Endothelial cell of umbilical vein (primary cell): ENCODE measurements at regions not wholly inside any gene's neighbourhood (a gene's known extent, or its start where the extent isn't known, plus 50 kb on each side); places are given as distances from the start of the nearest gene placed in this dataset.

Experiments used
- EZH2 ChIP-seq: IDR thresholded peaks from 2 replicates; pipeline ENCODE4 v1.6.1; 2012; ENCODE audit warnings: borderline replicate concordance, low read depth, mild to moderate bottlenecking, moderate library complexity, low read length, inconsistent platforms; ENCODE audit not compliant: severe bottlenecking
- GATA2 ChIP-seq: IDR thresholded peaks from 2 replicates; pipeline ENCODE4 v1.7.0; 2011; ENCODE audit warnings: low read depth, mild to moderate bottlenecking, moderate library complexity, mixed read lengths, low read length; ENCODE audit not compliant: insufficient read length, insufficient read depth
- MYC ChIP-seq: IDR thresholded peaks from one replicate; pipeline ENCODE4 v1.6.1; 2011; ENCODE audit warnings: mild to moderate bottlenecking, low read depth, low read length
- POLR2A ChIP-seq: IDR thresholded peaks from 2 replicates; pipeline ENCODE4 v1.6.1; 2012; ENCODE audit warnings: low read depth, mild to moderate bottlenecking, control low read depth, low read length
- POLR2AphosphoS5 ChIP-seq: IDR thresholded peaks from 2 replicates; pipeline ENCODE4 v1.6.1; 2012; ENCODE audit warnings: low read depth, mild to moderate bottlenecking, control low read depth, low read length, moderate library complexity; ENCODE audit not compliant: insufficient read depth
- TF ChIP-seq, protein P1 (sequence below), 2 donors: IDR thresholded peaks; 1 replicate in 1 of 2; 2 replicates in 1 of 2; pipeline ENCODE4 v1.5.1; 2011; ENCODE audit warnings: low read length in 2 of 2, mild to moderate bottlenecking in 2 of 2, moderate library complexity in 2 of 2, control low read depth in 1 of 2, inconsistent platforms in 1 of 2, low read depth in 1 of 2; ENCODE audit not compliant: insufficient read depth in 1 of 2; ENCODE audit errors: extremely low read depth in 1 of 2

DNA sequence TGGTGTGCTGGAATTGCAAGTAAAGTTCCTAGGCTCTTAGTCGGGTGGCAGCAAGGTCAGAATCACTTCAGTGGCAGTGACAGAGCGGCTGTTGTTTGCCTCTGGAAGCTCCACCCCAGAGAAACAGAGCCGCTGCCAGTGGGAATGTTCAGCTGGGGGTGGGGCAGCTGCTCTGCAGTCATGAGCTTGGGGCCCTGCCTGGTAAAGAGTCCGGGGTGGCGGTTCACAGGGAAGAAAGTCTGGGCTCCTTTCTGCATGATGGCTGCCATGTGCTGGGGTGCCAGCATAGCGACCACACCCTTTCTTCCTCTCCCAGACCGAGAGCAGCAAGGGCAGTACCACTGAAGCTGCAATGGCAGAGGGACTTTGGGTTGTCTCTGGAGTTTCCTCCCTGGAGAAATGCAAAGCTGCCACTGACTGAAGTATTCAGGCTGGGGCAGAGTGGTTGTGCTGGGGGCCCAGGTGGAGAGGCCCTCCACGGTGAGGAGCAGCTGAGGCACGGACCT is 108.8 kb upstream of the CENPE start:
- TF ChIP-seq MYC (no peak), POLR2A (no peak), EZH2 (no peak), GATA2 (no peak), POLR2AphosphoS5 (no peak)
- TF ChIP-seq, protein P1, sequence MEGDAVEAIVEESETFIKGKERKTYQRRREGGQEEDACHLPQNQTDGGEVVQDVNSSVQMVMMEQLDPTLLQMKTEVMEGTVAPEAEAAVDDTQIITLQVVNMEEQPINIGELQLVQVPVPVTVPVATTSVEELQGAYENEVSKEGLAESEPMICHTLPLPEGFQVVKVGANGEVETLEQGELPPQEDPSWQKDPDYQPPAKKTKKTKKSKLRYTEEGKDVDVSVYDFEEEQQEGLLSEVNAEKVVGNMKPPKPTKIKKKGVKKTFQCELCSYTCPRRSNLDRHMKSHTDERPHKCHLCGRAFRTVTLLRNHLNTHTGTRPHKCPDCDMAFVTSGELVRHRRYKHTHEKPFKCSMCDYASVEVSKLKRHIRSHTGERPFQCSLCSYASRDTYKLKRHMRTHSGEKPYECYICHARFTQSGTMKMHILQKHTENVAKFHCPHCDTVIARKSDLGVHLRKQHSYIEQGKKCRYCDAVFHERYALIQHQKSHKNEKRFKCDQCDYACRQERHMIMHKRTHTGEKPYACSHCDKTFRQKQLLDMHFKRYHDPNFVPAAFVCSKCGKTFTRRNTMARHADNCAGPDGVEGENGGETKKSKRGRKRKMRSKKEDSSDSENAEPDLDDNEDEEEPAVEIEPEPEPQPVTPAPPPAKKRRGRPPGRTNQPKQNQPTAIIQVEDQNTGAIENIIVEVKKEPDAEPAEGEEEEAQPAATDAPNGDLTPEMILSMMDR (IDR thresholded peaks at IDR 0.05; ENCODE audit: extremely low read depth in 1 of 2, insufficient read depth in 1 of 2, low read depth in 1 of 2, low read length in 2 of 2) = no peak
